ENCODE measurements at regions not wholly inside any gene's neighbourhood (a gene's known extent, or its start where the extent isn't known, plus 50 kb on each side); places are given as distances from the start of the nearest gene placed in this dataset.

DNA sequence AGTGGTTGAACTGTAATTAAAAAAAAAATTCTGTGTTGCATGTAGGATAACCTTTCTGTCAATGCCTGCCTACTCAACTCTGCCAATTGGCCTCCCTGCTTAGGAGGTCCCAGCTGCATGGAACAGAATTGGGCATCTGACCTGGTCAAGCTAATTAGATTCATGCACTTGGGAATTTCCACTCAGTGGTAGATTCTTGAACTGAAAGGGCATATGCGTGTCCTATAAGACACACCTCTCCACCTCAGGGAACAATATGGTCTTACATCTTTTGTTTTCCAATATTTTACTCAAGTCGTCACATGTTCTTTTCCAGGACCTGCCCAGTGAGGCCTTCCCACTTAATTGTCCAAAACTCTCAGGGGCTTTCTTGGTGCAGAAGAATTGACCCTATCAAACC, 68.1 kb upstream of the TLK1 start:
- H2BK15ac ChIP-seq (replicated peaks; ENCODE audit: low read depth), result no peak overlapping the region
- WGBS (ENCODE audit: extremely low coverage, insufficient coverage, low lambda C conversion rate), result no CpG with 5 or more reads among the region's 2 CpGs

DNA sequence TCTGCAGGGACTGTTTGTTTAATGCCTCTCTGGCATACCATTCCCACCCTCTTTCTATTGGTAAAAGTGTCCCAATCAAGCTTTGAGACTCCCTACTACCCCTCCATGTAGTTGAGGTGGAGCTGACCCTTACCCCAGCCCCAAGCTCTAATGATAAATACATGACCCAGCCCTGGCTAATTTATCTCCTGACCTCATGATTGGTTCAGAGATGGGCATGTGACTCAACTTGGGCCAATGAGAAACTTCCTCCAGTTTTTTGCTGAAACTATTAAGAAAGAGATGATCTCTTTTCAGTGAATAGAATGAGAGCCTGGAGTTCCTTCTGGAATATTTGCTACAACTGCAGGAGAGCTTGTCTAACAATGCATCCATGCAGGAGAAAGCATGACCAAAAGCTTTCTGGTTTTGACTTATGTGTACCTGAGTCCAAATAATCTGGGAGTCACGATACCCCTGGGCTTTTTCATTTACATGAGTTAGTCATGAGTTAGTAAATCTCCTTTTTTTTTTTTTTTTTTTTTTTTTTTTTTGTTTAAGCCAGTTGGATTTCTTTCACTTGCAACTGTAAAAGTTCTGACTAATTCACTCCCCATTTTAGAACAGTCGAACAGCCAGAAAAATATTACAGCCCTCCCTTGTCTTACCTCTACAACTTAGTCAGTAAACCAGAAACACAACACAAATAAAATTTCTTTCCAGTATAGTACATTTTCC, 66.5 kb upstream of the TLK1 start:
- H3K9ac ChIP-seq (ENCODE audit: low read length), result no peak overlapping the region
- H3K79me2 ChIP-seq (ENCODE audit: control insufficient read depth, insufficient read depth, low read length), result no peaks in the 10 kb centered on the region
- peak overlapping the region; percentile 12 for H3K18ac ChIP-seq (ENCODE audit: low read length)
- no peak overlapping the region for H4K5ac ChIP-seq (ENCODE audit: low read length)
- H3K23ac ChIP-seq (ENCODE audit: low read length), result no peak overlapping the region
- no peak overlapping the region for H3K4me3 ChIP-seq (ENCODE audit: low read length)
- H3K56ac ChIP-seq (ENCODE audit: low read length), result no peak overlapping the region
- no peaks in the 10 kb centered on the region for H3K36me3 ChIP-seq (ENCODE audit: control insufficient read depth, insufficient read depth, low read length)
- no peak overlapping the region for H3K4ac ChIP-seq (ENCODE audit: low read depth, low read length)
- H2BK5ac ChIP-seq (ENCODE audit: low read length), result no peak overlapping the region
- WGBS (ENCODE audit: extremely low coverage, insufficient coverage, low lambda C conversion rate), result no CpG with 5 or more reads among the region's 2 CpGs
- no peak overlapping the region for H2BK15ac ChIP-seq (replicated peaks; ENCODE audit: low read depth)
- no peaks in the 10 kb centered on the region for H3K4me1 ChIP-seq (ENCODE audit: control insufficient read depth, low read depth, low read length)
- H3K4me2 ChIP-seq (ENCODE audit: low read length), result no peak overlapping the region
- H3K27ac ChIP-seq (ENCODE audit: low read depth, low read length), result no peak overlapping the region
- no peaks in the 10 kb centered on the region for H3K79me1 ChIP-seq (ENCODE audit: low read length)
- H3K27me3 ChIP-seq (ENCODE audit: insufficient read depth, low read length, poor library complexity), result no peaks in the 10 kb centered on the region
- no peak for DNase-seq
- no peak overlapping the region for H2AK5ac ChIP-seq (ENCODE audit: low read length)
- no peak overlapping the region for H2BK120ac ChIP-seq (ENCODE audit: low read depth, low read length)
- no peak overlapping the region for H4K8ac ChIP-seq (ENCODE audit: low read depth, low read length)

More for the DNA sequence above, 68.1 kb upstream of the TLK1 start:
- no peaks in the 10 kb centered on the region for H3K79me1 ChIP-seq (ENCODE audit: low read length)
- no peak overlapping the region for H4K5ac ChIP-seq (ENCODE audit: low read length)
- no peaks in the 10 kb centered on the region for H3K4me1 ChIP-seq (ENCODE audit: control insufficient read depth, low read depth, low read length)
- no peak overlapping the region for H3K9ac ChIP-seq (ENCODE audit: low read length)
- no peak overlapping the region for H2BK120ac ChIP-seq (ENCODE audit: low read depth, low read length)
- H3K27ac ChIP-seq (ENCODE audit: low read depth, low read length), result no peak overlapping the region
- no peaks in the 10 kb centered on the region for H3K36me3 ChIP-seq (ENCODE audit: control insufficient read depth, insufficient read depth, low read length)
- no peak overlapping the region for H2BK5ac ChIP-seq (ENCODE audit: low read length)
- H2AK5ac ChIP-seq (ENCODE audit: low read length), result no peak overlapping the region
- no peak for DNase-seq
- H3K79me2 ChIP-seq (ENCODE audit: control insufficient read depth, insufficient read depth, low read length), result no peaks in the 10 kb centered on the region
- H3K4me2 ChIP-seq (ENCODE audit: low read length), result no peak overlapping the region
- H3K18ac ChIP-seq (ENCODE audit: low read length), result no peak overlapping the region
- no peak overlapping the region for H3K4ac ChIP-seq (ENCODE audit: low read depth, low read length)
- H3K27me3 ChIP-seq (ENCODE audit: insufficient read depth, low read length, poor library complexity), result no peaks in the 10 kb centered on the region
- no peak overlapping the region for H3K23ac ChIP-seq (ENCODE audit: low read length)
- H3K56ac ChIP-seq (ENCODE audit: low read length), result no peak overlapping the region
- no peak overlapping the region for H4K8ac ChIP-seq (ENCODE audit: low read depth, low read length)
- no peak overlapping the region for H3K4me3 ChIP-seq (ENCODE audit: low read length)

DNA sequence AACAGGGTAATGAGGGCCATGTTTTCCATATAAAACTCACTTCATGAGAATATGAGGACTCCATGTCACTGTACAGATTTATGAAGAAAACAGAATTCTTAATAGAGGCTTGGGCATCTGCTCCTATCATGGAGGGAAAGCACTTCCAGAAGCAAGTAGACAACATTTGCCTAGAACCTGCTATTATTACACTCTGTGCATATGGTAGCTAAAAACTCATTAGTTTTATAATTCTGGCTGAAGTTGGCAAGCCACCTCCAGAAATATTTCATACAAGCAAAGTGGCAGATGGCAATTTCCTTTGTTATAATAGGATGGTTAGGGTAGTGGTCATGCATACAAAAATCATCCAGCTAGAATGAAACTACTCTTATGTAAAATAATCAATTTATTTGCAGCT, 65.8 kb upstream of the TLK1 start:
- no peak overlapping the region for H2BK5ac ChIP-seq (ENCODE audit: low read length)
- no peaks in the 10 kb centered on the region for H3K27me3 ChIP-seq (ENCODE audit: insufficient read depth, low read length, poor library complexity)
- no peak overlapping the region for H4K8ac ChIP-seq (ENCODE audit: low read depth, low read length)
- H3K4me2 ChIP-seq (ENCODE audit: low read length), result no peak overlapping the region
- H3K79me2 ChIP-seq (ENCODE audit: control insufficient read depth, insufficient read depth, low read length), result no peaks in the 10 kb centered on the region
- no peaks in the 10 kb centered on the region for H3K4me1 ChIP-seq (ENCODE audit: control insufficient read depth, low read depth, low read length)
- no peak overlapping the region for H3K23ac ChIP-seq (ENCODE audit: low read length)
- no peaks in the 10 kb centered on the region for H3K36me3 ChIP-seq (ENCODE audit: control insufficient read depth, insufficient read depth, low read length)
- no peak for DNase-seq
- H3K79me1 ChIP-seq (ENCODE audit: low read length), result no peaks in the 10 kb centered on the region
- H3K27ac ChIP-seq (ENCODE audit: low read depth, low read length), result no peak overlapping the region
- H3K9ac ChIP-seq (ENCODE audit: low read length), result no peak overlapping the region
- no peak overlapping the region for H2AK5ac ChIP-seq (ENCODE audit: low read length)
- no peak overlapping the region for H3K56ac ChIP-seq (ENCODE audit: low read length)
- no peak overlapping the region for H2BK15ac ChIP-seq (replicated peaks; ENCODE audit: low read depth)
- no peak overlapping the region for H3K4ac ChIP-seq (ENCODE audit: low read depth, low read length)
- H4K5ac ChIP-seq (ENCODE audit: low read length), result no peak overlapping the region
- no peak overlapping the region for H2BK120ac ChIP-seq (ENCODE audit: low read depth, low read length)
- H3K4me3 ChIP-seq (ENCODE audit: low read length), result no peak overlapping the region
- no peak overlapping the region for H3K18ac ChIP-seq (ENCODE audit: low read length)

DNA sequence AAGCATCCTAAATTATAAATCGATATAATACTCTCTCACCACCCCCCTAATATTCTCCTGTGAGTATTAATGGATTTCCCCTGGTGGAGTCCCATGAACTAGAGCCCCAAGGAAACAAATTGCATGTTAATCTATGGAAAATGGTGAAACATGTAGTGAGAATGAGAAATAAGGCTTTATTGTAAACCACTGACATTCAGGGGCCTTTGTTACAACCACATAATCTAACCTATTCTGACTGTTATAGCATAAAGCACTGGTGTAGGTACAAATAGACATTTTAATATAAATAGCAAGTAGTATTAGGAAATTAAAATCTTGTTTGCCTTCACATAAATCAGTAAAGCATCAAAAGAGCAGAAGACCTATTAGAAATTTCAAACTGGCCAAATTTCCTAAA, 65.3 kb upstream of the TLK1 start:
- Histone ChIP-seq H3K4ac (ENCODE audit: low read depth, low read length) (no peak overlapping the region), H4K5ac (ENCODE audit: low read length) (no peak overlapping the region), H3K23ac (ENCODE audit: low read length) (no peak overlapping the region)

DNA sequence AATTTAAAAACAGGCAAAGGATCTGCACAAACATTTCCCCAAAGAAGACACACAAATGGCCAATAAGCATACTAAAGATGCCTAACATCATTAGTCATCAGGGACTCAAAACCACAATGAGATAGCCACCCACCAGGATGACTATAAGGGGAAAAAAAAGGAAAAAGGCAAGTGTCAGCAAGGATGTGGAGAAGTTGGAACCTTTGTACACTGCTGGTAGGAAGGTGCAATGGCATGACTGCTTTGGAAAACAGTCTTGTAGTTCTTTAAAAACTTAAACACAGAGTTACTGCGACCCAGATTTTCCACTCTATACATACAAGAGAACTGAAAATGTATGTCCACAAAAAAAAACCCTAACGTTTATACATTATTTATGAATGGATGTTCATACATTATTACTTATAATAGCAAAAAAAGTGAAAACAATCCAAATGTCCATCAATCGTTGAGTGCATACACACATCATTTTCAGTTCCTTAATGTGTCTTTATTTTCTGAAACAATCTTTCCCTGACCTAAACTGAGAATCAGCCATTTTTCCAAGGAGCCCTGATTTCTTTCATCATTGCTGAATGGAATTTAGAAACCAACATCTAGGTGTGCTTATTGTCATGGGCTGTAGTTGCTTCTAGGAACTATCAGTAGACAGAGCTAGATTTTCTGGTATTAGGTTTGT, 64.7 kb upstream of the TLK1 start:
- Histone ChIP-seq H3K79me2 (ENCODE audit: control insufficient read depth, insufficient read depth, low read length) (no peaks in the 10 kb centered on the region), H3K27me3 (ENCODE audit: insufficient read depth, low read length, poor library complexity) (no peaks in the 10 kb centered on the region), H3K56ac (ENCODE audit: low read length) (no peak overlapping the region), H4K5ac (ENCODE audit: low read length) (no peak overlapping the region), H4K8ac (ENCODE audit: low read depth, low read length) (no peak overlapping the region), H3K18ac (ENCODE audit: low read length) (no peak overlapping the region), H2BK15ac (replicated peaks; ENCODE audit: low read depth) (no peak overlapping the region), H2AK5ac (ENCODE audit: low read length) (no peak overlapping the region), H3K79me1 (ENCODE audit: low read length) (no peaks in the 10 kb centered on the region), H2BK120ac (ENCODE audit: low read depth, low read length) (no peak overlapping the region), H3K4me3 (ENCODE audit: low read length) (no peak overlapping the region), H3K9ac (ENCODE audit: low read length) (no peak overlapping the region), H3K27ac (ENCODE audit: low read depth, low read length) (no peak overlapping the region), H3K4me1 (ENCODE audit: control insufficient read depth, low read depth, low read length) (no peaks in the 10 kb centered on the region), H3K36me3 (ENCODE audit: control insufficient read depth, insufficient read depth, low read length) (no peaks in the 10 kb centered on the region), H2BK5ac (ENCODE audit: low read length) (no peak overlapping the region), H3K4ac (ENCODE audit: low read depth, low read length) (no peak overlapping the region), H3K4me2 (ENCODE audit: low read length) (no peak overlapping the region), H3K23ac (ENCODE audit: low read length) (no peak overlapping the region)
- no CpG with 5 or more reads among the region's 3 CpGs for WGBS (ENCODE audit: extremely low coverage, insufficient coverage, low lambda C conversion rate)
- peak; percentile 93 for DNase-seq

More for the DNA sequence above, 65.3 kb upstream of the TLK1 start:
- H2AK5ac ChIP-seq (ENCODE audit: low read length), result no peak overlapping the region
- H3K27me3 ChIP-seq (ENCODE audit: insufficient read depth, low read length, poor library complexity), result no peaks in the 10 kb centered on the region
- H3K4me1 ChIP-seq (ENCODE audit: control insufficient read depth, low read depth, low read length), result no peaks in the 10 kb centered on the region
- H3K36me3 ChIP-seq (ENCODE audit: control insufficient read depth, insufficient read depth, low read length), result no peaks in the 10 kb centered on the region
- no peak overlapping the region for H3K27ac ChIP-seq (ENCODE audit: low read depth, low read length)
- H3K56ac ChIP-seq (ENCODE audit: low read length), result no peak overlapping the region
- H2BK120ac ChIP-seq (ENCODE audit: low read depth, low read length), result no peak overlapping the region
- no CpG with 5 or more reads among the region's 1 CpG for WGBS (ENCODE audit: extremely low coverage, insufficient coverage, low lambda C conversion rate)
- H3K79me1 ChIP-seq (ENCODE audit: low read length), result no peaks in the 10 kb centered on the region
- H3K4me3 ChIP-seq (ENCODE audit: low read length), result no peak overlapping the region
- no peak overlapping the region for H3K4me2 ChIP-seq (ENCODE audit: low read length)
- no peak overlapping the region for H3K9ac ChIP-seq (ENCODE audit: low read length)
- no peak for DNase-seq
- H2BK5ac ChIP-seq (ENCODE audit: low read length), result no peak overlapping the region
- H3K79me2 ChIP-seq (ENCODE audit: control insufficient read depth, insufficient read depth, low read length), result no peaks in the 10 kb centered on the region
- H3K18ac ChIP-seq (ENCODE audit: low read length), result no peak overlapping the region
- H2BK15ac ChIP-seq (replicated peaks; ENCODE audit: low read depth), result no peak overlapping the region
- no peak overlapping the region for H4K8ac ChIP-seq (ENCODE audit: low read depth, low read length)

DNA sequence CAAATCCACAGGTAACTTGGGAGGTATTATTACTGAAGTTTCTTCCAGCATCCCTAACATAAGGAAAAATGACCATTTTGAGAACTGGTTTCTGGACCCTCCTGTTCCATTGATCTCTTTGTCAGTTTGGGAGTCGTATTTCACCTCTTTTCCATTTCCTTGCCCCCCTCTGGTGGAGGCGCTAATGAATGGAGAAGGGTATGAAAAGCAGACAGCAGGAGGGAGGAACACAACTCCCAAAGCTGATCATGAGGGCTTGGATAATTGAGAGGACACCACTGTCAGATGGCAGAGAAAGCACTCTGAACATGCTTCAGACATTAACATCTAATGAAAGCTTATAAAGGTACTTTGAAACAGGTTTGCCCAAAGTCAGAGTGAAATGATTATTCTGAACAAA, 56.6 kb upstream of the TLK1 start:
- H3K9ac ChIP-seq (ENCODE audit: low read length), result no peak overlapping the region
- no peak overlapping the region for H3K56ac ChIP-seq (ENCODE audit: low read length)
- H3K4ac ChIP-seq (ENCODE audit: low read depth, low read length), result no peak overlapping the region
- H4K5ac ChIP-seq (ENCODE audit: low read length), result no peak overlapping the region
- no peaks in the 10 kb centered on the region for H3K4me1 ChIP-seq (ENCODE audit: control insufficient read depth, low read depth, low read length)
- H3K4me3 ChIP-seq (ENCODE audit: low read length), result no peak overlapping the region
- H4K8ac ChIP-seq (ENCODE audit: low read depth, low read length), result no peak overlapping the region
- no peaks in the 10 kb centered on the region for H3K79me2 ChIP-seq (ENCODE audit: control insufficient read depth, insufficient read depth, low read length)
- H2AK5ac ChIP-seq (ENCODE audit: low read length), result no peak overlapping the region
- H3K18ac ChIP-seq (ENCODE audit: low read length), result no peak overlapping the region
- no peak overlapping the region for H3K4me2 ChIP-seq (ENCODE audit: low read length)
- no peaks in the 10 kb centered on the region for H3K27me3 ChIP-seq (ENCODE audit: insufficient read depth, low read length, poor library complexity)
- no peak overlapping the region for H2BK15ac ChIP-seq (replicated peaks; ENCODE audit: low read depth)
- WGBS (ENCODE audit: extremely low coverage, insufficient coverage, low lambda C conversion rate), result no CpG with 5 or more reads among the region's 2 CpGs
- H2BK120ac ChIP-seq (ENCODE audit: low read depth, low read length), result no peak overlapping the region
- H3K27ac ChIP-seq (ENCODE audit: low read depth, low read length), result no peak overlapping the region
- H3K23ac ChIP-seq (ENCODE audit: low read length), result no peak overlapping the region
- DNase-seq, result peak; percentile 57
- H3K79me1 ChIP-seq (ENCODE audit: low read length), result no peaks in the 10 kb centered on the region
- no peaks in the 10 kb centered on the region for H3K36me3 ChIP-seq (ENCODE audit: control insufficient read depth, insufficient read depth, low read length)
- H2BK5ac ChIP-seq (ENCODE audit: low read length), result no peak overlapping the region

Measured in mesendoderm (in vitro differentiated cells).